Astrocyte (in vitro differentiated cells and primary cell): ENCODE measurements at regions not wholly inside any gene's neighbourhood (a gene's known extent, or its start where the extent isn't known, plus 50 kb on each side); places are given as distances from the start of the nearest gene placed in this dataset.

Experiments
- CTCF ChIP-seq: IDR thresholded peaks from 2 replicates; pipeline ENCODE4 v1.5.1; 2011; ENCODE audit warnings: low read depth, mild to moderate bottlenecking, inconsistent platforms, low read length, moderate library complexity; ENCODE audit not compliant: insufficient read depth
- EZH2 ChIP-seq: IDR thresholded peaks from 2 replicates; pipeline ENCODE4 v1.6.1; 2012; ENCODE audit warnings: mild to moderate bottlenecking, low read length, inconsistent platforms; ENCODE audit not compliant: insufficient read depth

- TF ChIP-seq EZH2 (no peak), CTCF (no peak)
Observed at GRCh38 chr2:183807870-183808269, 683.6 kb downstream of the NUP35 start.
